Stimulated activated CD8-positive, alpha-beta memory T cell treated with anti-CD3 and anti-CD28 coated beads, Interleukin-4, amount 100 ng/mL, for 1 hour (primary cell): ENCODE measurements at regions not wholly inside any gene's neighbourhood (a gene's known extent, or its start where the extent isn't known, plus 50 kb on each side); places are given as distances from the start of the nearest gene placed in this dataset.

Experiments
- DNase-seq, 2 donors: peaks; one replicate each; pipeline ENCODE4 v3.0.0-alpha.2; 2020; ENCODE audit warnings: low read depth in 2 of 2, low spot score in 1 of 2

GRCh38 chr6:149181304-149181703 lies 136.2 kb upstream of the TAB2 start:
- DNase-seq = no peak

- no peak for DNase-seq
These were observed 135.2 kb upstream of the TAB2 start for GRCh38 chr6:149182262-149182661.

- DNase-seq = no peak
These were observed 133.0 kb upstream of the TAB2 start for GRCh38 chr6:149184523-149184922.

- DNase-seq = no peak
These were observed 131.6 kb upstream of the TAB2 start for GRCh38 chr6:149185799-149186357.

- DNase-seq = no peak
These were observed 130.6 kb upstream of the TAB2 start for GRCh38 chr6:149186873-149187272.

- peak in 1 of 2 donors; percentile 11 for DNase-seq
These were observed 127.2 kb upstream of the TAB2 start for GRCh38 chr6:149190224-149190831.

- DNase-seq = no peak
These were observed 122.5 kb upstream of the TAB2 start for GRCh38 chr6:149194820-149195558.

- DNase-seq = no peak
These were observed 121.4 kb upstream of the TAB2 start for GRCh38 chr6:149196091-149196490.

GRCh38 chr6:149197482-149197881 lies 120.0 kb upstream of the TAB2 start:
- DNase-seq = no peak

GRCh38 chr6:149198265-149198664 lies 119.2 kb upstream of the TAB2 start:
- DNase-seq = no peak

- DNase-seq = no peak
These were observed 117.1 kb upstream of the TAB2 start for GRCh38 chr6:149200282-149200945.

GRCh38 chr6:149201068-149201655 lies 116.3 kb upstream of the TAB2 start:
- DNase-seq = no peak

GRCh38 chr6:149202100-149202499 lies 115.4 kb upstream of the TAB2 start:
- DNase-seq = no peak

- no peak for DNase-seq
These were observed 114.6 kb upstream of the TAB2 start for GRCh38 chr6:149202952-149203351.

GRCh38 chr6:149203509-149203908 lies 114.0 kb upstream of the TAB2 start:
- DNase-seq = no peak

GRCh38 chr6:149208134-149208601 lies 109.3 kb upstream of the TAB2 start:
- DNase-seq = no peak

- DNase-seq = no peak
These were observed 107.4 kb upstream of the TAB2 start for GRCh38 chr6:149209871-149210775.

- DNase-seq = no peak
These were observed 106.4 kb upstream of the TAB2 start for GRCh38 chr6:149211046-149211571.

- no peak for DNase-seq
These were observed 105.3 kb upstream of the TAB2 start for GRCh38 chr6:149212206-149212605.
